C4-2B (cell line): ENCODE measurements at regions not wholly inside any gene's neighbourhood (a gene's known extent, or its start where the extent isn't known, plus 50 kb on each side); places are given as distances from the start of the nearest gene placed in this dataset.

Experiments
- ZFX ChIP-seq: fragments of 450-650 bp; IDR thresholded peaks from 2 replicates; pipeline ENCODE4 v1.6.1; 2017
- TF ChIP-seq, protein P1 (sequence below): fragments of 450-650 bp; conservative IDR thresholded peaks from 2 replicates; pipeline ENCODE4 v1.5.1; 2017; ENCODE audit warnings: mild to moderate bottlenecking

- TF ChIP-seq, protein P1, sequence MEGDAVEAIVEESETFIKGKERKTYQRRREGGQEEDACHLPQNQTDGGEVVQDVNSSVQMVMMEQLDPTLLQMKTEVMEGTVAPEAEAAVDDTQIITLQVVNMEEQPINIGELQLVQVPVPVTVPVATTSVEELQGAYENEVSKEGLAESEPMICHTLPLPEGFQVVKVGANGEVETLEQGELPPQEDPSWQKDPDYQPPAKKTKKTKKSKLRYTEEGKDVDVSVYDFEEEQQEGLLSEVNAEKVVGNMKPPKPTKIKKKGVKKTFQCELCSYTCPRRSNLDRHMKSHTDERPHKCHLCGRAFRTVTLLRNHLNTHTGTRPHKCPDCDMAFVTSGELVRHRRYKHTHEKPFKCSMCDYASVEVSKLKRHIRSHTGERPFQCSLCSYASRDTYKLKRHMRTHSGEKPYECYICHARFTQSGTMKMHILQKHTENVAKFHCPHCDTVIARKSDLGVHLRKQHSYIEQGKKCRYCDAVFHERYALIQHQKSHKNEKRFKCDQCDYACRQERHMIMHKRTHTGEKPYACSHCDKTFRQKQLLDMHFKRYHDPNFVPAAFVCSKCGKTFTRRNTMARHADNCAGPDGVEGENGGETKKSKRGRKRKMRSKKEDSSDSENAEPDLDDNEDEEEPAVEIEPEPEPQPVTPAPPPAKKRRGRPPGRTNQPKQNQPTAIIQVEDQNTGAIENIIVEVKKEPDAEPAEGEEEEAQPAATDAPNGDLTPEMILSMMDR: no peak
- TF ChIP-seq ZFX: no peak
Observed at GRCh38 chr1:98277118-98277517, 356.3 kb upstream of the DPYD start.
